Choroid plexus epithelial cell (primary cell): ENCODE measurements at regions not wholly inside any gene's neighbourhood (a gene's known extent, or its start where the extent isn't known, plus 50 kb on each side); places are given as distances from the start of the nearest gene placed in this dataset.

Experiments
- DNase-seq: peaks from one replicate; pipeline ENCODE4 v3.0.0-alpha.2; 2010; ENCODE audit warnings: low read depth
- H3K4me3 ChIP-seq: 2 replicates; pipeline ENCODE4 v1.5.1; 2011; ENCODE audit warnings: low read depth, mild to moderate bottlenecking, control low read depth, low read length, moderate library complexity
- CTCF ChIP-seq: conservative IDR thresholded peaks from 2 replicates; pipeline ENCODE4 v1.5.1; 2011; ENCODE audit warnings: low read depth, mild to moderate bottlenecking, control low read depth, inconsistent platforms, low read length, moderate library complexity

GRCh38 chr7:156464339-156464738 is 176.2 kb upstream of the RNF32 start:
- no peak for TF ChIP-seq CTCF
- H3K4me3 ChIP-seq: no peak overlapping the region
- DNase-seq: no peak

GRCh38 chr7:156463280-156463679 is 177.3 kb upstream of the RNF32 start:
- no peak for TF ChIP-seq CTCF
- no peak for DNase-seq

GRCh38 chr7:156461881-156462665 is 178.5 kb upstream of the RNF32 start:
- no peak overlapping the region for H3K4me3 ChIP-seq
- TF ChIP-seq CTCF: no peak
- DNase-seq: no peak

More at GRCh38 chr7:156463280-156463679, 177.3 kb upstream of the RNF32 start:
- no peak overlapping the region for H3K4me3 ChIP-seq

- DNase-seq: no peak
- H3K4me3 ChIP-seq: no peak overlapping the region
- TF ChIP-seq CTCF: no peak
Measured at GRCh38 chr7:156460858-156461627, 179.5 kb upstream of the RNF32 start.

- TF ChIP-seq CTCF: no peak
Measured at GRCh38 chr7:156459582-156459981, 181.0 kb upstream of the RNF32 start.

GRCh38 chr7:156459067-156459466 is 181.5 kb upstream of the RNF32 start:
- no peak for DNase-seq

More at GRCh38 chr7:156459582-156459981, 181.0 kb upstream of the RNF32 start:
- H3K4me3 ChIP-seq: no peak overlapping the region
- DNase-seq: no peak

More at GRCh38 chr7:156459067-156459466, 181.5 kb upstream of the RNF32 start:
- H3K4me3 ChIP-seq: no peak overlapping the region
- no peak for TF ChIP-seq CTCF
